Skeletal muscle satellite cell (primary cell): ENCODE measurements at regions not wholly inside any gene's neighbourhood (a gene's known extent, or its start where the extent isn't known, plus 50 kb on each side); places are given as distances from the start of the nearest gene placed in this dataset.

Source experiments
- H3K27me3 ChIP-seq: 2 replicates; pipeline ENCODE4 v1.7.0; 2013; ENCODE audit warnings: low read length; ENCODE audit not compliant: control insufficient read depth, insufficient read depth
- H3K36me3 ChIP-seq: 2 replicates; pipeline ENCODE4 v1.7.0; 2013; ENCODE audit warnings: mild to moderate bottlenecking, control low read depth, low read length; ENCODE audit not compliant: insufficient read depth
- H3K4me1 ChIP-seq: 2 replicates; pipeline ENCODE4 v1.7.0; 2013; ENCODE audit warnings: low read length; ENCODE audit not compliant: control insufficient read depth, insufficient read depth
- H3K4me2 ChIP-seq: 2 replicates; pipeline ENCODE4 v1.7.0; 2013; ENCODE audit warnings: mild to moderate bottlenecking, low read length
- H3K4me3 ChIP-seq: 2 replicates; pipeline ENCODE4 v1.7.0; 2013; ENCODE audit warnings: low read length
- H3K9ac ChIP-seq: 2 replicates; pipeline ENCODE4 v1.7.0; 2013; ENCODE audit warnings: mild to moderate bottlenecking, low read depth, low read length, moderate library complexity
- H3K9me3 ChIP-seq: replicated peaks from 2 replicates; pipeline ENCODE4 v1.7.0; 2013; ENCODE audit warnings: mild to moderate bottlenecking, control low read depth, low read length

DNA sequence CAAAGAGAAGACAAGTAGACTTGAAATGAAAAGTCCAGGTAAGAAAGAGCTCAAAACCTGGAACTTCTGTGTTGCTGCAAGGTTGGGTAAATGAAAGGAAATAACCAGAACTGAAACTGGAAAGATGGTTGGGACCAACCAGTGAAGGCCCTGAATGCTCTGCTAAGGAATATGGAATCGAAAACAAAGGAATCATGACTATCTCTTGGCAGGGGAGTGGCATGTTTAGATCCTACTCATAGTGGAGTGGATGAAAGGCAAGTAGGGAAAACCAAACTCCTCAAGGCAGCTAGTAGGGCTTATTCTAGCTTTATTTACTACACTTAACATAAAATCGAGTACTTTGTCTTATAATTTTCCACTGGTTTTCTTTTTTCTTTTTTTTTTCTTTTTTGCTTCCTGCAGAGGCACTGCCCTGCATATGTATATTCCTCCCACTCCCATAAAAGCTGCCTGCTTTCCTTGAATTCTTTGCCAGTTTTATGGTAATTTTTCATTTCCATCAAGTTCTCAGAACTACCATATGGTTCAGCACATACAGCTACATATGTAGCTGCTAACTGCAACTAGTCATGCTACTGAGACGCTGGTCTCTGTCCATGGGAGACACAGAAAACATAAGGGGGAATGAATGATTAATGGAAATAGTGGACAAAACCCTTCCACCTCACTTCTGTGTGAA, 247.1 kb upstream of the TMTC1 start:
- no peak overlapping the region for H3K4me2 ChIP-seq
- H3K36me3 ChIP-seq, result no peaks in the 10 kb centered on the region
- no peak overlapping the region for H3K4me3 ChIP-seq
- no peaks in the 10 kb centered on the region for H3K9me3 ChIP-seq
- H3K27me3 ChIP-seq, result no peaks in the 10 kb centered on the region
- peaks cover 16% of the 10 kb centered on the region for H3K4me1 ChIP-seq
- H3K9ac ChIP-seq, result no peak overlapping the region

DNA sequence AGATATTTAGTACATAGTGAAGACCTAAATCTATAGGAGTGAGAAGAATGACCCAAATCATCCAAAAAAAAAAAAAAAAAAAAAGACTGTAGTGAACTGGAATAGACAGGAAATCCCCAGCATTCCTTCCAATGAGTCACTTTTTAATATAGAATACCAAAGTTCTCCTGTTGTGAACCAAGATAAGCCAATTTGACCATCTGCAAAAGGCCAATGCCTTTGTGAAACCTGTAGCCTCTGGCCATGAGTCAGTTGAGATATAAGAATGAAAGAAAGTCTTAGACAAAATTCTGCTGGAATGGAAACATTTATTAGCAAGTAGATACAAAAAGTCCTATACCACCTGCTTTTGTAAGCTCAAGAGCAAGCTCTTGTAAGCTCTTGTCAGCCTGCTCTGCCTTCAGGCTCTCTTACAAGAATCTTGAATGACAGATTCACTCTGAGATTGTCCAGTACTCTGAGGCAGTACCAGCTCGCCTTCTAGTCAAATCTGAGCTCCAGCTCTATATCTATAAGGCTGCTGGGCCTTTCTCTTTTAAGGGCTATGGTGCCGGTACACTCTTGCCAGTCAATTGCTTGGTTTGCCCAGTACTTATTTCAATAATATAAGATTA, 243.0 kb upstream of the TMTC1 start:
- Histone ChIP-seq H3K4me2 (peak overlapping the region; percentile 3), H3K27me3 (no peaks in the 10 kb centered on the region), H3K9ac (no peak overlapping the region), H3K4me3 (no peak overlapping the region), H3K9me3 (no peaks in the 10 kb centered on the region), H3K4me1 (peaks cover 20% of the 10 kb centered on the region), H3K36me3 (no peaks in the 10 kb centered on the region)

DNA sequence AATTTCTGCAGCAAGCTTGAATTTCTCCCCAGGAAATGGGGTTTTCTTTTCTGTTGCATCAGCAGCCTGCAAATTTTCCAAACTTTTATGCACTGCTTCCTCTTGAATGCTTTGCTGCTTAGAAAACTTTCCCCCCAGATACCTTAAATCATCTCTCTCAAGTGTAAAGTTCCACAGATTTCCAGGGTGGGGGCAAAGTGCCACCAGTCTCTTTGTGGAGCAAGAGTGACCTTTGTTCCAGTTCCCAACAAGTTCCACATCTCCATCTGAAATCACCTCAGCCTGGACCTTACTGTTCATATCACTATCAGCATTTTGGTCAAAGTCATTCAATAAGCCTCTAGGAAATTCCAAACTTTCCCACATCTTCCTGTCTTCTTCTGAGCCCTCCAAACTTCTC, 241.6 kb upstream of the TMTC1 start:
- H3K9me3 ChIP-seq, result no peaks in the 10 kb centered on the region
- no peaks in the 10 kb centered on the region for H3K36me3 ChIP-seq
- H3K27me3 ChIP-seq, result no peaks in the 10 kb centered on the region
- H3K4me2 ChIP-seq, result no peak overlapping the region
- H3K4me3 ChIP-seq, result no peak overlapping the region
- peaks cover 20% of the 10 kb centered on the region for H3K4me1 ChIP-seq
- H3K9ac ChIP-seq, result no peak overlapping the region

DNA sequence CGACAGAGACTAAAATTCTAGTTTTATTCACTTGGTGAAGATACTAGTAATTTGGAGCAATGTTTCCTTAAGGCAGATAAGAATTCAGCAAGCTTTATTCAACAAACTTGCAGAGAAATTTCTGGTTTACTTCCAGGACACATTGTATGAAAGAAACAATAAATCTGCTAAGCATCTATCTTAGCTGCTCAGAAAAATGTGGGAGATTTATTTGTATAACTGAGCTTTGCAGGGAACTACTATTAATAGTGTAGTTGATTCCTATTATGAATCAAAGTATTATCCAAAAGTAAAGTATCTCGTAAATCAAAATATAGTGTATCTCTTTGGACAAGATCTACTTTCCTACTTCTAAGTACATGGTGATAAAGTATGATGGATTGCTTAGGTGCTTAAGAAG, 239.4 kb upstream of the TMTC1 start:
- no peak overlapping the region for H3K4me2 ChIP-seq

DNA sequence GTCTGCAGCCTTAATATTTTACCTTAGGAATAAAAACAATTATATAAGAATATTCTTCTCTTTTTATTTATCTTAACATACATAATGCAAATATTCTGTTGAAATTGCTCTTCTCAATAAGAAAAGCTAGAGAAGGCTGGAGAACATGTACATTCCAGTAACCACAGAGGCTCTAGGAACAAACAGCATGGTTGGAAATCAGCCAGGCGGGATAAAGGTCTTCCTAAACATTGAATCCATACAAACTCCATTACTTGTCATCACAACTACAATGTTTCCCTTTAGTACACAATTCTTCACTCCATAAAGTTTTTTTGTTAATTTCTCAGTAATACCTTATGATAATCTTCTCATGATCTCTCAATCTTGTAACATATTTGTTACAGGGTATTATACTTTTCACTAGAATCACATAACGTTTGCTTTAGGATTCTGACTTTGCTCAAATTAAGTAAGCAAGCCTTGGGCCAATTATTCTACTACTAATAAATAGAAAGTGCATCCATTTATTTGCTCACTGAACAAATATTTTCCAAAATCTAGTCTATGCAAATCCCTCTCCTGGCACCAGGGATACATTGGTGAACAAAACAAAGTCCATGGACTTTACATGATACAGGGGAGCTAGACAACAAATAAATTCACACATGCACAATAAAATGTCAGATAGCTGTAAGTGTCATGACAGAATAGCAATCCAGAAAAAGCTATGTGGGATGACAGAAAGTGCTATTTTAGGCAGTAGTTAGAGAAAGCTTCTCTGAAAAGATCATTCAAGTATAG, 237.5 kb upstream of the TMTC1 start:
- no peak overlapping the region for H3K9ac ChIP-seq
- H3K4me1 ChIP-seq, result peaks cover 8% of the 10 kb centered on the region
- H3K4me2 ChIP-seq, result no peak overlapping the region
- no peaks in the 10 kb centered on the region for H3K27me3 ChIP-seq
- H3K9me3 ChIP-seq, result no peaks in the 10 kb centered on the region
- no peaks in the 10 kb centered on the region for H3K36me3 ChIP-seq
- no peak overlapping the region for H3K4me3 ChIP-seq

More for the DNA sequence above, 239.4 kb upstream of the TMTC1 start:
- Histone ChIP-seq H3K36me3 (no peaks in the 10 kb centered on the region), H3K27me3 (no peaks in the 10 kb centered on the region), H3K4me3 (no peak overlapping the region), H3K9me3 (no peaks in the 10 kb centered on the region), H3K4me1 (peaks cover 20% of the 10 kb centered on the region), H3K9ac (no peak overlapping the region)

DNA sequence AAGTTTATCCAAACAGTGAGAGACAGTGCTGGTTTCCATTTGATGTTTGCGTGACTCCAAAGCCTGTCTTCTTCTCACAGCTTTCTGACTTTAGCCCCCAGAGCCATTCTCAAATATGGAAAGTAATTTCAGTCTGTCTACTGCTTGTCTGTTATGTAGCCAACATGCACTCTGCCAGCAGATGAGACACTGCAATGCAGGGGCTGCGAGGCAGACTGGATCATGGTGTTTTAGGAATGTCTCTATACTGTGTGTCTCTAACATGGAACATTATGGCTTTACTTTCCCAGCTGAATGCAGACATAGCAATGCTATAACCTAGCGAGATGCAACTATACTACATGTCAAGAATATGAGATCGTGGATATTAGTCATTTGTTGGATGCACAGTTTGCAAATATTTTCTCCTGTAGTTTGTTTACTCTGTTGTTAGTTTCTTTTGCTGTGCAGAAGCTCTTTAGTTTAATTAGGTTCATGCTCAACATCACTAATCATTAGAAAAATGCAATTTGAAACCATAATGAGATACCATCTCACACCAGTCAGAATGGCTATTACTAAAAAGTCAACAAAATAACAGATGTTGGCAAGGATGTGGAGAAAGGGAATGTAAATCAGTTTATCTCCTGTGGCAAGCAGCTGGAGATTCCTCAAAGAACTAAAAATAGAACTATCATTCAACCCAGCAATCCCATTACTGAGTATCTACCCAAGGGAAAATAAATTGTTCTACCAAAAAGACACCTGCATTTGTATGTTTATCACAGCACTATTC, 235.8 kb upstream of the TMTC1 start:
- Histone ChIP-seq H3K9ac (no peak overlapping the region), H3K4me3 (no peak overlapping the region), H3K4me2 (no peak overlapping the region), H3K4me1 (no peaks in the 10 kb centered on the region), H3K9me3 (no peaks in the 10 kb centered on the region), H3K36me3 (no peaks in the 10 kb centered on the region), H3K27me3 (no peaks in the 10 kb centered on the region)

DNA sequence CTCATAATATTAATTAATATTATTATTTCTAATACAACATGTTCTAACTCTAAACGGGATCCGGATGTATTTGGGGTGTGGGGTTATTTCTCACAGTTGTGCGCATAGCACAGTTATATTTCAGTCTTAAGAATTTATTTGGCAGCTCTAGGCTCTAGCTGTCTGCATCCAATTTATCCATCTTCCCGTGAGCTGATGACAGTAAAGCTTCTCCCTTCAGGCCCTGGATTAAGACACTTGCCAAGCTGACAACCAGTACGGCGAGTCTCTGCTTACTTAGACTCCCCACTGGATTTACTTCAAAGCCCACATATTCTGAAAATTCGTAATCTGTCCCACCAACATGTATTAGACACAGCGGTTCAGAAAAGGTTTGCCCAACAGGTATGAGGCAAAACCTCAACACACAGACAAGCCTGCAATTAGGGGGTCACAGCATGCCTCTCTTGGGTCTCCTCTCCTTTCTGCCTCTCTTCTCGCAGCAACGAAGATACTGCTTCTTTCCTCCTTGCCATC, 232.9 kb upstream of the TMTC1 start:
- Histone ChIP-seq H3K9ac (no peak overlapping the region), H3K4me3 (no peak overlapping the region), H3K9me3 (no peaks in the 10 kb centered on the region), H3K36me3 (no peaks in the 10 kb centered on the region), H3K4me1 (no peaks in the 10 kb centered on the region), H3K27me3 (no peaks in the 10 kb centered on the region), H3K4me2 (no peak overlapping the region)

DNA sequence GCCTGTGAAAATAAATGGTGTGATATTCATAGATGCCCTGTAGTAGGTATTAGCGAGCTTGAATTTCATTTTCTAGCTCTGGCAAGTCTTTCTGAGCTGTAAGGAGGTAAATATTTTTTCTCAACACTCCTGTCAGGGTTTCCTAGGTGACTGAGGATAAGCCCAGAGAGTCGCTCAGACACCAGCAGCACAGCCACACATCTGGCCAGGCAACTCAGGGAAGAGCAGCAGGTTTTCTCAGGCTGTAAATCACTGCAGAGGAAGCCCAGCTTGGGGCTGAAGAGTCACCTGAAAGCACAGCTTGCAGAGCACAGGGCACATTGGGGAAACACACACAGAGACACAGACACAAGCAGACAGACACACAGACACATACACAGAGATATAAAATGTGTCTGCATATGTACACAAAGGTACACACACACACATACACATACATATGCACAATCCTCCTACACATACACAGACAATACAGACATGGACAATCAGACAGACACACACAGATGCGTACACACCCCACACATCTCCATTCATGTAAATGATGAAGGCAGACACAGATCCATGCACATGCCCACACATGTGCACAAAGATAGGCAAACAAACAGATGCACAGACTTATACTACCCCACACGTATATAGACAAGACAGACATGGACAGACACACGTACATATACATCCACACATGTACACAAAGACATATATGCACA, 232.0 kb upstream of the TMTC1 start:
- Histone ChIP-seq H3K9me3 (no peaks in the 10 kb centered on the region), H3K4me2 (no peak overlapping the region), H3K36me3 (no peaks in the 10 kb centered on the region), H3K9ac (no peak overlapping the region), H3K4me3 (no peak overlapping the region), H3K27me3 (no peaks in the 10 kb centered on the region), H3K4me1 (no peaks in the 10 kb centered on the region)

DNA sequence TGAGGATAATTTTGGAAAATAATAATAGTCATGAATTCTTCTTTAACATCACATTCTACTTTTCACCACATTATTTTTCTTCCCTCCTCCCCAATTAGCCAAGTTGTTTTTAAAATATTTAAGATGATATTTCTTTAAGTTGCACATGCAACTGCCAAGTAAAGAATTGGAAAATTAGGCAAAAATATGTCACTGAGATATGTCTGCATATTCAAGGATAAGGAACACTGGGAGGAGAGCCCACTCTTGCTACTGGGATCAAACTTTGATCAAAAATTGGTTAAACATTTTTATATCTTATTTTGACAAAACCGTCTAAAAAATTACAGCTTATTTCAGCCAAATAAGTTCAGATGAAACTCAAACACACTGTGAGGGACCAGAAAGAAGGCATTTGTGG, 231.2 kb upstream of the TMTC1 start:
- H3K9me3 ChIP-seq, result no peaks in the 10 kb centered on the region
- H3K4me2 ChIP-seq, result no peak overlapping the region
- no peaks in the 10 kb centered on the region for H3K27me3 ChIP-seq
- no peaks in the 10 kb centered on the region for H3K4me1 ChIP-seq
- no peak overlapping the region for H3K9ac ChIP-seq
- H3K4me3 ChIP-seq, result no peak overlapping the region
- H3K36me3 ChIP-seq, result no peaks in the 10 kb centered on the region

DNA sequence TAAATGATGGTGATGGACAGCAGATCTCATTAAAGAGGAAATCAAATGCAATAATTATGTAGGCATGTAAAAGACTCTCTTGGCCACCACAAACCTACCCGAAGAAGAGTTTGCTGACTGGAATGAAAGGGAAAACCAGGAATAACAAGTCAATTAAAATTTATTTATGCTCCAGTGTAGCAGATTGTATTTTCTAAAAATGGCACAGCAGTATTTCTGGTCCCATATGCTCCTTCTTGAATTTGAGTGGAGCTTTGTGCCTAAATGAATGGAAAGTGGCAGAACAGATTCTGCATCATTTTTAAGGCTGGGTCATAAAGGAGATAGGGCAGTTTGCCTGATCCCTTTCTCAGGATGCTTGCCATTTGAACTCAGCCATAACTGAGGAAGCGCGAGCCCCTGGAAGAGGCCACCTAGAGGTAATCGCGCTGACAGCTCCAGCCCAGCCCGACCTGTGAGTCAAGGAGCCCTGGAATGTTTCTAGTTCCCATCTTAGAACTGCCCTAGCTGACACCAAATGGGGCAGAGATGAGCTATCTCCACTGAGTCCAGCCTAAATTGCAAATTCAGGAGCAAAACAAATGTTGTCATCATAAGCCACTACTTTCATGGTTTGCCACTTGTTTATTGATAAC, 229.2 kb upstream of the TMTC1 start:
- Histone ChIP-seq H3K27me3 (no peaks in the 10 kb centered on the region), H3K36me3 (no peaks in the 10 kb centered on the region), H3K9ac (no peak overlapping the region), H3K9me3 (no peaks in the 10 kb centered on the region), H3K4me3 (no peak overlapping the region), H3K4me2 (no peak overlapping the region), H3K4me1 (no peaks in the 10 kb centered on the region)
